Fibroblast of the aortic adventitia (primary cell): ENCODE measurements at regions not wholly inside any gene's neighbourhood (a gene's known extent, or its start where the extent isn't known, plus 50 kb on each side); places are given as distances from the start of the nearest gene placed in this dataset.
"Not testable (repeated sequence)": the region's sequence is repeated elsewhere in the genome, so short reads cannot be mapped to it uniquely, and the experiment has no call there.

ENCODE experiments used
- DNase-seq: peaks from one replicate; pipeline ENCODE4 v3.0.0-alpha.2; 2010; ENCODE audit warnings: low read depth
- H3K4me3 ChIP-seq: 2 replicates; pipeline ENCODE4 v1.5.1; 2011; ENCODE audit warnings: low read depth, mild to moderate bottlenecking, control low read depth, low read length, moderate library complexity
- TF ChIP-seq, protein P1 (sequence below): IDR thresholded peaks from 2 replicates; pipeline ENCODE4 v1.5.1; 2011; ENCODE audit warnings: mild to moderate bottlenecking, low read length, control low read depth, inconsistent platforms; ENCODE audit not compliant: insufficient read depth

DNA sequence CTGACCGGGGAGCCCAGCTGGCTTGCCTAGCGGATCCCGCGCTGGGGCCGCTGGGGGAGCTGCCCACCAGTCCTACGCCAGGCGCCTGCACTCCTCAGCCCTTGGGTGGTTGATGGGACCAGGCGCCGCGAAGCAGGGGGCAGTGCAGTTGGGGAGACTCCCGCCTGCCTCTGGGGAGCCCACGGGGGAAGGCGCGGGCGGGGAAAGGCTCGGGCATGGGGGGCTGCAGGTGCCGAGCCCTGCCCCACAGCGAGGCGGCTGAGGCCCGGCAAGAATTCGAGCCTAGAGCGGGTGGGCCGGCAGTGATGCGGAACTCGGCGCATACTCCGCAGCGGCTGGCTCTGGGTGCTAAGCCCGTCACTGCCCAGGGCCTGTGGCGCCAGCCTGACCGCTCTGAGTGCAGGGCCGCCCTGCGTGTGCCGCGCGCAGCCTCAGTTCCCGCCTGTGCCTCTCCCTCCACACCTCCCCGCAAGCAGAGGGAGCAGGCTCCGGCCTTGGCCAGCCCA is 249.1 kb upstream of the TEKT4 start:
- no peak overlapping the region for H3K4me3 ChIP-seq
- TF ChIP-seq, protein P1, sequence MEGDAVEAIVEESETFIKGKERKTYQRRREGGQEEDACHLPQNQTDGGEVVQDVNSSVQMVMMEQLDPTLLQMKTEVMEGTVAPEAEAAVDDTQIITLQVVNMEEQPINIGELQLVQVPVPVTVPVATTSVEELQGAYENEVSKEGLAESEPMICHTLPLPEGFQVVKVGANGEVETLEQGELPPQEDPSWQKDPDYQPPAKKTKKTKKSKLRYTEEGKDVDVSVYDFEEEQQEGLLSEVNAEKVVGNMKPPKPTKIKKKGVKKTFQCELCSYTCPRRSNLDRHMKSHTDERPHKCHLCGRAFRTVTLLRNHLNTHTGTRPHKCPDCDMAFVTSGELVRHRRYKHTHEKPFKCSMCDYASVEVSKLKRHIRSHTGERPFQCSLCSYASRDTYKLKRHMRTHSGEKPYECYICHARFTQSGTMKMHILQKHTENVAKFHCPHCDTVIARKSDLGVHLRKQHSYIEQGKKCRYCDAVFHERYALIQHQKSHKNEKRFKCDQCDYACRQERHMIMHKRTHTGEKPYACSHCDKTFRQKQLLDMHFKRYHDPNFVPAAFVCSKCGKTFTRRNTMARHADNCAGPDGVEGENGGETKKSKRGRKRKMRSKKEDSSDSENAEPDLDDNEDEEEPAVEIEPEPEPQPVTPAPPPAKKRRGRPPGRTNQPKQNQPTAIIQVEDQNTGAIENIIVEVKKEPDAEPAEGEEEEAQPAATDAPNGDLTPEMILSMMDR = no peak
- DNase-seq = no peak

DNA sequence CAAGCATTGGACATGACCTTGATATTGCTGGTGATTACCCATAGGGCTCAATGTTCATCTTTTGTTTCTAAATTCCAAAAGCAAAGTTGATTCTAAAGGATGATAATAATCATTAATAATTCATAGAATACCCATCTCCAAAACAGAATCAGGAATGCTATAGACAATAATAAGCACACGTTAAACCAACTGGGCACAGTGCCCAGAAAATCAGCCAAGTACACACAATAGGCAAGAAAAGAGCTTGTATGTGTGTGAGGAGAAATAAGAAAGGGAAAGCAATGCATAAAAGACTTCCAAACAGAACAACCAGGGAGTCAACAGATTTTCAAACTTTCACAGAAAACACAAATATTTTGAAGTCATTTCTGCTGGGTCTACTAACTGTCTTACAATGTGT is 242.3 kb upstream of the TEKT4 start:
- H3K4me3 ChIP-seq, DNase-seq: not testable (repeated sequence)

DNA sequence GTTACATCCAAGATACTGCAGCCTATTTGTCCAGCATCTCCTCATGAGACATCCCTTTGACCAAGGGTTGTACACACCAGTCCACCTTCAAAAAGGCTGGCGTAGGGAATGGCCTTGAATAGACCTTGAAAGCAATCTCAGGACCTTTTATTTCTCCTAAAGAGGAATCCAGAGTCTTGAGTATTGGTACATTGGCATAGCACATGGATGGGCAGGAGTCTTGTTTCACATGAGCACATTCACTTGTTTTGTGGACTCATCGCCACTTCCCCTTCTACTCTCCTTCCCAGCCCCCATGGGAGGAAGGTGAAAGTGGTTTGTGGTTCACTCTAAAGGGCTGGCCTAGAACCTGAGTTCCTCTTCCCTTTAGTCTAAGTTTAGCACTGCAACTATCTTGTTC is 229.8 kb upstream of the TEKT4 start:
- DNase-seq, H3K4me3 ChIP-seq: not testable (repeated sequence)

DNA sequence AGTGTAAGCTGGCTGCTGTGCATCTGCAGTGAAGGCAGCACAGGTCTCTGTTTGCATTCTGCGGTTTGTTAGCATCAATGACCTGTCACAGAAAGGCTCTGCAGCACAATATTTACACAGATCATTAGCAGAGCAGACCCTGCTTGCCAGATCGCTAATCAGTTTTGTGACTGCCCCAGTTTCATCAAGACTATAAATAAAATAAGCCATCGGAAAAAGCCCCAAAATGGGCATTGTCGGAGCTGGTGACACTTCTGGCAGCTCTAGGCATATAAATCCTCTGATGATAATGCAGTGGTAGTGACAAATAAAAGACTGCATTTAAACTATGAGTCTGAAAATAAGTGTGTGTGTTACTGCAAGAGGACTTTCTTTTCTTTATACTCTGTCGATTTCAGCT is 219.1 kb upstream of the TEKT4 start:
- not testable (repeated sequence) for DNase-seq

DNA sequence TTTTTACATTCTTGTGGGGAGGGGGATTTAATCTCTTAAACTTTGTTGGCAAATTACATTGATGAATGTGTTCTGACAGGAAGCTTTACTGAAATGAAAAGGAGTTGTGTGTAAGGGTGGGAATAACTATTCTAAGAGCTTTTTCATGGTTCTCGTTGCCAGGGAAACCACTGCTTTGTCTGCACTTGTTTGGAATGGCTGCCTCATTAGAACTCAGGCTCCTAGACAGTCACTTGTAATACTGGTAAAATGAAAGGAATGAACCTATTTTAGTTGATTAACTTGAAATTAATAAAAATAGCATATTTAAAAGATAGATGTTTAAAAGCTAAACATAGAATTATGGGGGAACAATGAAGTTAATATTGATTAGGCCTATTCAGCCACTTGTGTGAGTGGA is 201.4 kb upstream of the TEKT4 start:
- H3K4me3 ChIP-seq, DNase-seq: not testable (repeated sequence)

More for the DNA sequence above, 219.1 kb upstream of the TEKT4 start:
- H3K4me3 ChIP-seq = not testable (repeated sequence)

DNA sequence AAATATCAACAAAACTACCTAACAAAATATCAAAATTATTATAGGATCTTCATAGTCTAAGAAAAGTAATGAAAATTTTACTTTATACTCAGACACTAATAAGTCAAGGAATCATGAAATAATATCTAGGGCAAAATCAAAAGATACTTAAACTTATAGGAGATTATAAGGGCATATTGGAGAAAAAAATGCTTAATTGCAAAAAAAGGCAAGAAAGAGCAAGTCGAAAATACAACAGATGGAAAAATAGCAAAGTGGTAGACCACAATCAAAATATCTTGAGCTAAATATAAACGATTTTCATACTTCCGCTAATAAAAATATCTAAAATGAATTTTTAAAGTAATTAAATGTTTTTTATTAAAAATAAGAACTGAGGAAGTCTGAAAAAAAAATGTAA is 177.0 kb upstream of the TEKT4 start:
- H3K4me3 ChIP-seq, DNase-seq: not testable (repeated sequence)

DNA sequence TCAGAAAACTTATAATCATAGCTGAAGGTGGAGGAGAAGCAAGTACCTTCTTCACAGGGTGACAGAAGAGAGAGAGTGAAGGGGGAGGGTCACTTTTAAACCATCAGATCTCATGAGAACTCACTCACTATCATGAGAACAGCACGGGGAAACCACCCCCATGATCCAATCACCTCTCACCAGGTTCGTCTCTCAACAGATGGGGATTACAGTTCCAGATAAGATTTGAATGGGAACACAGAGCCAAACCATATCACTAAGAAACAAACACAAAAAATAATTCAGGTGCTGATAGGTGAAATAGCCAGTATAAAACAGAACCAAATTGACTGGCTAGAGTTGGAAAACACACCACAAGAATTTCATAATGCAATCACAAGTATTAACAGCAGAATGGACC is 162.2 kb upstream of the TEKT4 start:
- DNase-seq, H3K4me3 ChIP-seq: not testable (repeated sequence)

DNA sequence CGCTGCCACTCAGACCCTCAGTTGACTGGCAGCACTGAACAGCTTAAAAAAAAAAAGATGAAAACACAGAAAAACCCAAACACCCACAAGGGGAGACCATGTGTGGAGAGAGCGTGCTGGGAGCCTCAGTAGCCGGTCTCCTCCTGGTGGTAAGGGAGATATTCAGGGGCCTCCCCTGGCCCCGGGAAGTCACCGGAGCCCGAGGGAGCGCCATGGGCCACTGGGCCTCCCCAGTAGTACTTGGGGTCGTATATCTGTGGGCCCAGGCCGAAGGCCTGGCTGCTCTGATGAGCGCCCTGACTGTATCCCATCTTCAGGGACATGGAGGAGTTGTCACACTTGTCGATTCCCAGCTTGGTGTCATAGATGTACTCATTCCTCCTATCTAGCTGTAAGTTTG is 145.7 kb upstream of the TEKT4 start:
- TF ChIP-seq, protein P1 = no peak

DNA sequence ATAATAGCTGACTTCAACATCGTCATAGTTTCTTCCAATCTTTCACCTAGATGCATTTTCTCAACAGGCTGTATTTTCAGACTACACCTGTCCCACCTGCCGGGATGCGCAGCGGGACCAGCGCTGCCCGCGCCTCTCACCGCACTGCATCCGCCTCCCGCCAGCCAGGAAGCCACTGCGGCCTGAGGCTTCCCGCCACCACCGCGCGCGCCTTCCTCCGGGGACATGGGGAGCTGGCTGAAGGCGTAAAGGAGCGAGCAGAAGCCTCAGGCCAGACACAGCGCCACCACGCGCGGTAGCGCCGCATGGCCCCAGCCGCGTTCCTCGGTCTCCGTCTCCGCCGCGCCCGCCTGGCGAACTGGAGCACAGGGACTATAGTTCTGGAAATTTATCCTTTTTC is 135.7 kb upstream of the TEKT4 start:
- DNase-seq, H3K4me3 ChIP-seq: not testable (repeated sequence)

More for the DNA sequence above, 145.7 kb upstream of the TEKT4 start:
- DNase-seq = no peak
- no peak overlapping the region for H3K4me3 ChIP-seq

DNA sequence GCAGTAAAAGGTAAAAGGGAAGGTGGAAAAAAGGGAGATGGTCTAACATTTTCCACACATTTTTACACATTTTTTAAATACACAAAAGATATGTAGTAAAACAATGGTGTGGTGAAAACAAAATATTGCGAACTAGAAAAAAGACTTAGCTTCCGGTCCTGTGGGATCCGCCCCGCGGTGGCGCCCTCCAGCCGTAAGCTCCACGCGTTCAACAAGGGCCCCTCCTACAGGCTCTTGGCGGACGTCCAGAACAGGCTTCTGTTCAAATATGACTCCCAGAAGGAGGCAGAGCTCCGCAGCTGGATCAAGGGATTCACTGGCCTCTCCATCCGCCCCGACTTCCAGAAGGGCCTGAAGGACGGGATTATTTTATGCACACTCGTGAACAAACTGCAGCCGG is 134.1 kb upstream of the TEKT4 start:
- DNase-seq, H3K4me3 ChIP-seq: not testable (repeated sequence)

DNA sequence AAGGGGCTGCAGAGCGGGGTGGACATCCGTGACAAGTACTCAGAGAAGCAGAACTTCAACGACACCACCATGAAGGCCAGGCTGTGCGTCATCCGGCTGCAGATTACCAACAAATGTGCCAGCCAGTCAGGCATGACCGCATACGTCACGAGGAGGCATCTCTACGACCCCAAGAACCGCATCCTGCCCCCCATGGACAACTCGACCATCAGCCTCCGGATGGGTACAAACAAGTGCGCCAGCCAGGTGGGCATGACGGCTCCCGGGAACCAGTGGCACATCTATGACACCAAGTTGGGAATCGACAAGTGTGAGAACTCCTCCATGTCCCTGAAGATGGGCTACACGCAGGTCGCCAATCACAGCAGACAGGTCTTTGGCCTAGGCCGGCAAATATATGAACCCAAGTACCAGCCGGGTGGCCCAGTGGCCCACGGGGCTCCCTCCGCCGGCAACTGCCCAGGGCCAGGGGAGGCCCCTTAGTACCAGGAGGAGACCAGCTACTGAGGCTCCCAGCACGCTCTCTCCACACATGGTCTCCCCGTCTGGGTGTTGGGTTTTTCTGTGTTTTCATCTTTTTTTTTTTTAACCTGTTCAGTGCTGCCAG is 133.4 kb upstream of the TEKT4 start:
- H3K4me3 ChIP-seq, DNase-seq: not testable (repeated sequence)

DNA sequence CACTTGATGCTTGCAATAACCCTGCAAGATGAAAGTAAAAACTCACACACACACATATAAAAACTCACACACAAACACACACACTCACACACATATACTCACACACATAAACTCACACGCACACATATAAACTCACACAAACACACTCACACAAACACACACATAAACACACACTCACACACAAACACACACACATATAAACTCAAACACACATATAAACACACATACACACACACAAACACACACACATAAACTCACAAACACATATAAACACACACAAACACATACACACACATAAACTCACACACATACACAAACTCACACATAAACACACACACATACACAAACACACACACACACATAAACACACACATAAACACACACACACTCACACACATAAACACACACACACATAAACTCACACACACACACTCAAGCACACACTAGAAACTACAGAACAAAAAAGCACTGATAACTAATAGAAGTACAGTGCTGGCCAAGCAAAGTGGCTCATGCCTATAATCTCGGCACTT is 117.7 kb upstream of the TEKT4 start:
- H3K4me3 ChIP-seq = no peak overlapping the region
- DNase-seq = no peak
- TF ChIP-seq, protein P1 = no peak
